ENCODE measurements at regions not wholly inside any gene's neighbourhood (a gene's known extent, or its start where the extent isn't known, plus 50 kb on each side); places are given as distances from the start of the nearest gene placed in this dataset.

GRCh38 chr7:155878674-155879073, 66.4 kb upstream of the SHH start:
- TF ChIP-seq CTCF (IDR thresholded peaks at IDR 0.05; ENCODE audit: insufficient read depth, low read depth, low read length): no peak
- TF ChIP-seq EZH2 (IDR thresholded peaks at IDR 0.05; ENCODE audit: insufficient read depth, low read length): no peak
